HG03039 (cell line): ENCODE measurements at regions not wholly inside any gene's neighbourhood (a gene's known extent, or its start where the extent isn't known, plus 50 kb on each side); places are given as distances from the start of the nearest gene placed in this dataset.
"Not testable (repeated sequence)": the region's sequence is repeated elsewhere in the genome, so short reads cannot be mapped to it uniquely, and the experiment has no call there.

Experiments
- ATAC-seq: cut with Tn5 transposase; IDR thresholded peaks from one replicate; pipeline ENCODE4 v1.9.1; 2021; ENCODE audit warnings: mild to moderate bottlenecking, moderate library complexity; ENCODE audit not compliant: unreplicated experiment

GRCh38 chr2:220373878-220374277, 746.4 kb downstream of the SLC4A3 start:
- ATAC-seq, result no peak

- ATAC-seq, result no peak
Measured at GRCh38 chr2:220374282-220374681, 746.9 kb downstream of the SLC4A3 start.

GRCh38 chr2:220377482-220378155, 750.2 kb downstream of the SLC4A3 start:
- no peak for ATAC-seq

- not testable (repeated sequence) for ATAC-seq
Measured at GRCh38 chr2:220387758-220388157, 760.3 kb downstream of the SLC4A3 start.

- ATAC-seq, result no peak
Measured at GRCh38 chr2:220393711-220394110, 766.3 kb downstream of the SLC4A3 start.

GRCh38 chr2:220394433-220394832, 767.0 kb downstream of the SLC4A3 start:
- no peak for ATAC-seq

- ATAC-seq, result no peak
Measured at GRCh38 chr2:220396287-220396686, 768.9 kb downstream of the SLC4A3 start.

GRCh38 chr2:220410296-220410695, 782.9 kb downstream of the SLC4A3 start:
- ATAC-seq, result no peak

GRCh38 chr2:220417503-220417902, 790.1 kb downstream of the SLC4A3 start:
- ATAC-seq, result no peak

- no peak for ATAC-seq
Measured at GRCh38 chr2:220419647-220420046, 792.2 kb downstream of the SLC4A3 start.

GRCh38 chr2:220420820-220421219, 793.4 kb downstream of the SLC4A3 start:
- no peak for ATAC-seq

GRCh38 chr2:220422676-220423075, 795.2 kb downstream of the SLC4A3 start:
- no peak for ATAC-seq

- no peak for ATAC-seq
Measured at GRCh38 chr2:220424561-220424960, 797.1 kb downstream of the SLC4A3 start.

GRCh38 chr2:220432645-220433044, 805.2 kb downstream of the SLC4A3 start:
- ATAC-seq, result no peak

GRCh38 chr2:220433131-220433530, 805.7 kb downstream of the SLC4A3 start:
- no peak for ATAC-seq

- no peak for ATAC-seq
Measured at GRCh38 chr2:220434385-220434784, 807.0 kb downstream of the SLC4A3 start.

GRCh38 chr2:220437938-220438337, 810.5 kb downstream of the SLC4A3 start:
- ATAC-seq, result no peak

- no peak for ATAC-seq
Measured at GRCh38 chr2:220440731-220441130, 813.3 kb downstream of the SLC4A3 start.

GRCh38 chr2:220441404-220441803, 814.0 kb downstream of the SLC4A3 start:
- ATAC-seq, result no peak

GRCh38 chr2:220442012-220442411, 814.6 kb downstream of the SLC4A3 start:
- no peak for ATAC-seq

GRCh38 chr2:220445429-220446105, 818.1 kb downstream of the SLC4A3 start:
- no peak for ATAC-seq

GRCh38 chr2:220446106-220446712, 818.8 kb downstream of the SLC4A3 start:
- ATAC-seq, result no peak
